Ovary (tissue), 7 donors: ENCODE measurements at regions not wholly inside any gene's neighbourhood (a gene's known extent, or its start where the extent isn't known, plus 50 kb on each side); places are given as distances from the start of the nearest gene placed in this dataset.

Source experiments
- DNase-seq, 5 donors: peaks; one replicate each; pipeline ENCODE4 v3.0.0-alpha.2; 2019 to 2020
- H3K27ac ChIP-seq, 2 donors: fragments of 200-600 bp; one replicate each; pipeline versions ENCODE4 v1.5.1 to v1.8.0; 2019 to 2022
- H3K27me3 ChIP-seq: fragments of 200-600 bp; one replicate; pipeline ENCODE4 v1.8.0; 2022
- H3K36me3 ChIP-seq: fragments of 200-600 bp; sonication (generic); one replicate; pipeline ENCODE4 v1.5.1; 2019
- H3K4me1 ChIP-seq: one replicate; pipeline ENCODE4 v1.8.1; 2013; ENCODE audit warnings: mild to moderate bottlenecking, moderate library complexity; ENCODE audit not compliant: insufficient read depth
- H3K4me3 ChIP-seq: fragments of 200-600 bp; sonication (generic); one replicate; pipeline ENCODE4 v1.5.1; 2017
- H3K9me3 ChIP-seq, 2 donors: fragments of 200-600 bp in 1 of 2; sonication (generic) in 1 of 2; one replicate each; pipeline versions ENCODE4 v1.5.1 to v1.8.1; 2013 to 2019; ENCODE audit warnings: mild to moderate bottlenecking in 1 of 2, moderate library complexity in 1 of 2
- CTCF ChIP-seq, 3 donors: fragments of 450-650 bp in 2 of 3; fragments of 200-600 bp in 1 of 3; IDR thresholded peaks; one replicate each; pipeline versions ENCODE4 v1.5.1 to v1.8.0; 2016 to 2022; ENCODE audit warnings: antibody characterized with exemption in 3 of 3, mild to moderate bottlenecking in 1 of 3
- EP300 ChIP-seq: sonication (generic); formaldehyde crosslinking; IDR thresholded peaks from one replicate; pipeline ENCODE4 v1.6.1; 2017; ENCODE audit warnings: antibody characterized with exemption
- POLR2A ChIP-seq: fragments of 450-650 bp; IDR thresholded peaks from one replicate; pipeline ENCODE4 v1.6.1; 2017; ENCODE audit warnings: antibody characterized with exemption, mild to moderate bottlenecking, moderate library complexity
- WGBS, 3 donors: extraction: QIAGEN DNeasy Blood & Tissue Kit in 1 of 3; methylation state at CpG; one replicate each; pipeline versions ENCODE4 v1.1.5 to v1.1.7; 2013 to 2017; 5-methylcytosine and 5-hydroxymethylcytosine counted together
- intact Hi-C, 4 donors: fragments of 100-400 bp; cut with DNase I; formaldehyde crosslinking; loops; one replicate each; pipeline versions ENCODE4 v1.11.0 to v1.15.1; 2022 to 2023
- donor health status: DM: no; HTN: no; CAD: no; lungs with moderate emphysema.
- donor health status: DM: no; HTN: no; CAD: no.
- donor health status: Bipolar disorder and iron deficiency.
- donor health status: DM: no; HTN: no; CAD: no.
- donor health status: DM: yes; HTN: yes; CAD: no.

- Histone ChIP-seq H3K9me3 (no peaks in the 10 kb centered on the region), H3K27me3 (no peaks in the 10 kb centered on the region), H3K27ac (no peak overlapping the region), H3K4me3 (no peak overlapping the region), H3K36me3 (no peaks in the 10 kb centered on the region), H3K4me1 (no peaks in the 10 kb centered on the region)
- WGBS, 3 donors = 86 to 88% (median 87%) methylated on average over 5 of the region's 5 CpGs
- intact Hi-C loops = no loop called here
- TF ChIP-seq EP300 (no peak), CTCF (IDR thresholded peaks at IDR 0.05) (no peak), POLR2A (no peak)
- DNase-seq = no peak
These were observed 619.2 kb downstream of the C6orf118 start for GRCh38 chr6:164690241-164690640.

GRCh38 chr6:164665328-164665727, 644.1 kb downstream of the C6orf118 start:
- no peaks in the 10 kb centered on the region for H3K36me3 ChIP-seq
- no peaks in the 10 kb centered on the region for H3K9me3 ChIP-seq
- intact Hi-C loops = no loop called here
- H3K27me3 ChIP-seq = no peaks in the 10 kb centered on the region
- H3K27ac ChIP-seq = no peak overlapping the region
- no peak overlapping the region for H3K4me3 ChIP-seq
- no peaks in the 10 kb centered on the region for H3K4me1 ChIP-seq
- TF ChIP-seq CTCF (IDR thresholded peaks at IDR 0.05) = no peak
- no peak for TF ChIP-seq POLR2A
- TF ChIP-seq EP300 = no peak
- WGBS, 3 donors = 76 to 83% (median 78%) methylated on average over 6 of the region's 6 CpGs
- no peak for DNase-seq

GRCh38 chr6:164663634-164664033, 645.8 kb downstream of the C6orf118 start:
- WGBS, 3 donors = 79 to 89% (median 88%) methylated on average over 5 of the region's 5 CpGs
- intact Hi-C loops = no loop called here
- TF ChIP-seq POLR2A (no peak), CTCF (IDR thresholded peaks at IDR 0.05) (no peak), EP300 (no peak)
- DNase-seq = no peak
- Histone ChIP-seq H3K27me3 (no peaks in the 10 kb centered on the region), H3K4me1 (no peaks in the 10 kb centered on the region), H3K4me3 (no peak overlapping the region), H3K9me3 (no peaks in the 10 kb centered on the region), H3K36me3 (no peaks in the 10 kb centered on the region), H3K27ac (no peak overlapping the region)

- Histone ChIP-seq H3K27ac (no peak overlapping the region), H3K27me3 (no peaks in the 10 kb centered on the region), H3K9me3 (no peaks in the 10 kb centered on the region), H3K36me3 (no peaks in the 10 kb centered on the region), H3K4me1 (no peaks in the 10 kb centered on the region), H3K4me3 (no peak overlapping the region)
- no peak for DNase-seq
- TF ChIP-seq POLR2A = no peak
- TF ChIP-seq EP300 = no peak
- no peak for TF ChIP-seq CTCF (IDR thresholded peaks at IDR 0.05)
- intact Hi-C loops = no loop called here
- WGBS, 3 donors = 80 to 88% (median 87%) methylated on average over 3 of the region's 3 CpGs
These were observed 647.7 kb downstream of the C6orf118 start for GRCh38 chr6:164661716-164662115.

GRCh38 chr6:164660781-164661180, 648.6 kb downstream of the C6orf118 start:
- intact Hi-C loops = no loop called here
- no peak overlapping the region for H3K27ac ChIP-seq
- TF ChIP-seq CTCF (IDR thresholded peaks at IDR 0.05) (no peak), EP300 (no peak), POLR2A (no peak)
- no peak for DNase-seq
- H3K27me3 ChIP-seq = no peaks in the 10 kb centered on the region
- 83 to 90% (median 84%) methylated on average over 1 of the region's 1 CpG for WGBS, 3 donors
- no peaks in the 10 kb centered on the region for H3K4me1 ChIP-seq
- no peaks in the 10 kb centered on the region for H3K9me3 ChIP-seq
- H3K36me3 ChIP-seq = no peaks in the 10 kb centered on the region
- H3K4me3 ChIP-seq = no peak overlapping the region
